ENCODE measurements at regions not wholly inside any gene's neighbourhood (a gene's known extent, or its start where the extent isn't known, plus 50 kb on each side); places are given as distances from the start of the nearest gene placed in this dataset.
A peak's percentile ranks its signal among the peaks of the same experiment; 100 is the strongest.
"Not testable (repeated sequence)": the region's sequence is repeated elsewhere in the genome, so short reads cannot be mapped to it uniquely, and the experiment has no call there.

DNA sequence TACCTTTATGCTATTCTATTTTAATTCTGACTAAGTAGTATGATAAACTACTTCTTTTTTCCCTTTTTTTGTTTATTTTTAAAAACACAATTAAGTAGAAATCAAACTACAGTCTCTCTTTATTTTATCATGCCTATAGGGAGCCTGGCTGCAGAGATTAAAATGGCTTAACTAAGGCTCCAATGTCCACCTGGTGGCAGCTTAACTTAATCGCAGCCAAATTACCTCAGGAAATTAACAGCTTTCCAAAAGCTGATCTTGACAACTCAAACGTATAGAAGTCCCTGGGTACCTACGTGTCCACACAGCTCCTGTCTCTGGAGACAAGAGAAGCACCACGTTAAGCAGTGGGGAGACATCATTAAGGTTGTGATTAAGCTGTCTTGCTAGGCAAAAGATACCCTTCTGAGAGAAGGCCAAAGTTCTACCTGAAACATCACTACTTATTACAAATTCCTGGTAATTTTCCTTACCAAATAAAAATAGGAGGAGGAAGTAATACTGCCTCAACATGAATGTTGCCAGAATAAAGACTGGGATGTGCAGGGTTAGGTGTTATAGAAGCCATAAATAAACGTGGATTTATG is 63.2 kb upstream of the SNX19 start:
- POLR2A ChIA-PET: no interaction called here
- Histone ChIP-seq H3K79me2 (ENCODE audit: insufficient read depth, low read depth, low read length) (no peaks in the 10 kb centered on the region), H3K27ac (ENCODE audit: low read depth, low read length, poor library complexity, severe bottlenecking) (no peak overlapping the region), H2AFZ (ENCODE audit: low read length) (no peak overlapping the region), H3K4me3 (ENCODE audit: low read depth, low read length, poor library complexity, severe bottlenecking) (no peak overlapping the region), H3K36me3 (ENCODE audit: insufficient read depth, low read length) (no peaks in the 10 kb centered on the region), H3K4me1 (ENCODE audit: insufficient read depth, low read length, poor library complexity, severe bottlenecking) (no peaks in the 10 kb centered on the region), H3K9me2 (ENCODE audit: insufficient read depth, low read length) (no peaks in the 10 kb centered on the region), H3K9me3 (ENCODE audit: low read length) (no peaks in the 10 kb centered on the region), H3K4me2 (ENCODE audit: low read length) (no peak overlapping the region), H4K20me1 (ENCODE audit: insufficient read depth, low read length) (no peaks in the 10 kb centered on the region)
- intact Hi-C loops (cut with micrococcal nuclease; ENCODE audit: unreplicated experiment): no loop called here
- peak; percentile 8 for DNase-seq (ENCODE audit: low spot score)
- BruUV-seq (replicated peaks): no TSS peak
- CTCF ChIA-PET (ENCODE audit: unreplicated experiment): no interaction called here
- TF ChIP-seq, protein P1, sequence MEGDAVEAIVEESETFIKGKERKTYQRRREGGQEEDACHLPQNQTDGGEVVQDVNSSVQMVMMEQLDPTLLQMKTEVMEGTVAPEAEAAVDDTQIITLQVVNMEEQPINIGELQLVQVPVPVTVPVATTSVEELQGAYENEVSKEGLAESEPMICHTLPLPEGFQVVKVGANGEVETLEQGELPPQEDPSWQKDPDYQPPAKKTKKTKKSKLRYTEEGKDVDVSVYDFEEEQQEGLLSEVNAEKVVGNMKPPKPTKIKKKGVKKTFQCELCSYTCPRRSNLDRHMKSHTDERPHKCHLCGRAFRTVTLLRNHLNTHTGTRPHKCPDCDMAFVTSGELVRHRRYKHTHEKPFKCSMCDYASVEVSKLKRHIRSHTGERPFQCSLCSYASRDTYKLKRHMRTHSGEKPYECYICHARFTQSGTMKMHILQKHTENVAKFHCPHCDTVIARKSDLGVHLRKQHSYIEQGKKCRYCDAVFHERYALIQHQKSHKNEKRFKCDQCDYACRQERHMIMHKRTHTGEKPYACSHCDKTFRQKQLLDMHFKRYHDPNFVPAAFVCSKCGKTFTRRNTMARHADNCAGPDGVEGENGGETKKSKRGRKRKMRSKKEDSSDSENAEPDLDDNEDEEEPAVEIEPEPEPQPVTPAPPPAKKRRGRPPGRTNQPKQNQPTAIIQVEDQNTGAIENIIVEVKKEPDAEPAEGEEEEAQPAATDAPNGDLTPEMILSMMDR (conservative IDR thresholded peaks at IDR 0.05; ENCODE audit: low read length): peak; percentile 64
- TF ChIP-seq EZH2phosphoT487 (IDR thresholded peaks at IDR 0.05; ENCODE audit: borderline replicate concordance, low read depth, low read length): no peak

DNA sequence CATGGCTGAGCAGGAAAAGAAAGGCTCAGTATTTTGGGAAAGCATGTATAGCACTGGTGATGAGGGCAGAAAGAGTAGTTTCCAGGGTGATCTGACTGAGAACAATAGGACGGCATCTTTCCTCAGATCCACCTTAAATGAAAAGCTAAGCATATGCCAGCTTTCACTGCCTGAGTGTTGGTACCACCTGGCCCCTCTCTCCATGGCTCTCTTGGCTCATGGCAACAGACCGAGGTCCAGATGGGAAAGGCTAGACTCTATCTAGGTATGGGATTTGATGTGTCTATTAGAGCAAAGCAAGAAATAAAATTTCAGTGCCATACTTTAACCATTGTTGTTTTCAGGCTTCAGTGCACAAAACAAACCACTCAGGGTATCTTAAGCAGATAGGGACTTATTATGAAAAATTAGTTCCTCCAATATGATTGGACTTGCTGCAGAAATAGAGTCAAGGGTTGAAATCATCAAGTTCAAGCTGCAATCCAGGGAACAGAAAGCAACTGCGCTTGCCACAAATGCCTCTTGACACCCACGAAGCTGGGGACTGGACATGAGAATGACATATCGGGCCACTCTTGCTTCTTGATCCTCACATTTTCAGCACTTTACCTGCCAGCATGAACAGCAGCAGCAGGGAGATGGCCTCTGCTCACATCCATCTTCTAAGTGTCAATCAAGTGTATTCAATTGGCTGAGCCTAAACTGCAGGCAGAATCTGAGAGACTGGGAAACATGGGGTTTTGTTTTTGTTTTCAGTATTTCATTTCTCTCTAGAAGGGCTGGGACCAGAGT is 64.0 kb upstream of the SNX19 start:
- DNase-seq (ENCODE audit: low spot score): no peak
- CTCF ChIA-PET (ENCODE audit: unreplicated experiment): no interaction called here
- H4K20me1 ChIP-seq (ENCODE audit: insufficient read depth, low read length): no peaks in the 10 kb centered on the region

DNA sequence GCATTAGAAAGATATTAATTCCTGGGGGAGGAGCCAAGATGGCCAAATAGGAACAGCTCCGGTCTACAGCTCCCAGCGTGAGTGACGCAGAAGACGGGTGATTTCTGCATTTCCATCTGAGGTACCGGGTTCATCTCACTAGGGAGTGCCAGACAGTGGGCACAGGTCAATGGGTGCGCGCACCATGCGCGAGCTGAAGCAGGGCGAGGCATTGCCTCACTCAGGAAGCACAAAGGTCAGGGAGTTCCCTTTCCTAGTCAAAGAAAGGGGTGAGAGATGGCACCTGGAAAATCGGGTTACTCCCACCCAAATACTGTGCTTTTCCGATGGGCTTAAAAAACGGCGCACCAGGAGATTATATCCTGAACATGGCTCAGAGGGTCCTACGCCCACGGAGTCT is 68.0 kb upstream of the SNX19 start:
- H3K9me3 ChIP-seq (ENCODE audit: low read length); H3K36me3 ChIP-seq (ENCODE audit: insufficient read depth, low read length); H4K20me1 ChIP-seq (ENCODE audit: insufficient read depth, low read length); H3K79me2 ChIP-seq (ENCODE audit: insufficient read depth, low read depth, low read length); H2AFZ ChIP-seq (ENCODE audit: low read length); H3K4me1 ChIP-seq (ENCODE audit: insufficient read depth, low read length, poor library complexity, severe bottlenecking); H3K4me2 ChIP-seq (ENCODE audit: low read length); H3K9me2 ChIP-seq (ENCODE audit: insufficient read depth, low read length); DNase-seq (ENCODE audit: low spot score); H3K27ac ChIP-seq (ENCODE audit: low read depth, low read length, poor library complexity, severe bottlenecking); BruUV-seq (replicated peaks); POLR2A ChIA-PET; intact Hi-C loops (cut with micrococcal nuclease; ENCODE audit: unreplicated experiment); CTCF ChIA-PET (ENCODE audit: unreplicated experiment); H3K4me3 ChIP-seq (ENCODE audit: low read depth, low read length, poor library complexity, severe bottlenecking): not testable (repeated sequence)

More for the DNA sequence above, 64.0 kb upstream of the SNX19 start:
- H3K9me3 ChIP-seq (ENCODE audit: low read length): no peaks in the 10 kb centered on the region
- BruUV-seq (replicated peaks): no TSS peak
- H3K79me2 ChIP-seq (ENCODE audit: insufficient read depth, low read depth, low read length): no peaks in the 10 kb centered on the region
- no peaks in the 10 kb centered on the region for H3K9me2 ChIP-seq (ENCODE audit: insufficient read depth, low read length)
- H3K4me3 ChIP-seq (ENCODE audit: low read depth, low read length, poor library complexity, severe bottlenecking): no peak overlapping the region
- POLR2A ChIA-PET: no interaction called here
- TF ChIP-seq EZH2phosphoT487 (IDR thresholded peaks at IDR 0.05; ENCODE audit: borderline replicate concordance, low read depth, low read length): no peak
- TF ChIP-seq, protein P1 (conservative IDR thresholded peaks at IDR 0.05; ENCODE audit: low read length): no peak
- intact Hi-C loops (cut with micrococcal nuclease; ENCODE audit: unreplicated experiment): no loop called here
- H3K27ac ChIP-seq (ENCODE audit: low read depth, low read length, poor library complexity, severe bottlenecking): no peak overlapping the region
- H3K4me2 ChIP-seq (ENCODE audit: low read length): no peak overlapping the region
- no peak overlapping the region for H2AFZ ChIP-seq (ENCODE audit: low read length)
- H3K4me1 ChIP-seq (ENCODE audit: insufficient read depth, low read length, poor library complexity, severe bottlenecking): no peaks in the 10 kb centered on the region
- no peaks in the 10 kb centered on the region for H3K36me3 ChIP-seq (ENCODE audit: insufficient read depth, low read length)
